ENCODE measurements at regions not wholly inside any gene's neighbourhood (a gene's known extent, or its start where the extent isn't known, plus 50 kb on each side); places are given as distances from the start of the nearest gene placed in this dataset.
"Not testable (repeated sequence)": the region's sequence is repeated elsewhere in the genome, so short reads cannot be mapped to it uniquely, and the experiment has no call there.

DNA sequence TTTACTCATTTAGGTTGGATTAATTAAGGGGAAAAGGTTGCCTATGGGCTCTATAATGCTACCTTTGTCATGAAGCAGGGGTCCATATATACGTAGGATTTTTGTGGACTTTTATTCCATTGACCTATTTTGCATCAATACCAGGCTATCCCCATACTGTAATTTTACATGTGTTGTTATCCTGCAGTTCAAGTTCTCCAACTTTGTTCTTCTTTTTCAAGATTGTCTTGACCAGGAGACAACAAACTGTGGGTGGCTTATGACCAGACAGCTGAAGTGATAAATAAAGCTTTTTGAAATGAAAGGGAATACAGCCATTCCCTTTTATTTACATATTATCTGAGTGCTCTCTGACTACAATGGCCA, 345.7 kb downstream of the BARHL2 start:
- ATAC-seq (no peak), DNase-seq (no peak)
- intact Hi-C loops (cut with DNase I, micrococcal nuclease): no loop called here

DNA sequence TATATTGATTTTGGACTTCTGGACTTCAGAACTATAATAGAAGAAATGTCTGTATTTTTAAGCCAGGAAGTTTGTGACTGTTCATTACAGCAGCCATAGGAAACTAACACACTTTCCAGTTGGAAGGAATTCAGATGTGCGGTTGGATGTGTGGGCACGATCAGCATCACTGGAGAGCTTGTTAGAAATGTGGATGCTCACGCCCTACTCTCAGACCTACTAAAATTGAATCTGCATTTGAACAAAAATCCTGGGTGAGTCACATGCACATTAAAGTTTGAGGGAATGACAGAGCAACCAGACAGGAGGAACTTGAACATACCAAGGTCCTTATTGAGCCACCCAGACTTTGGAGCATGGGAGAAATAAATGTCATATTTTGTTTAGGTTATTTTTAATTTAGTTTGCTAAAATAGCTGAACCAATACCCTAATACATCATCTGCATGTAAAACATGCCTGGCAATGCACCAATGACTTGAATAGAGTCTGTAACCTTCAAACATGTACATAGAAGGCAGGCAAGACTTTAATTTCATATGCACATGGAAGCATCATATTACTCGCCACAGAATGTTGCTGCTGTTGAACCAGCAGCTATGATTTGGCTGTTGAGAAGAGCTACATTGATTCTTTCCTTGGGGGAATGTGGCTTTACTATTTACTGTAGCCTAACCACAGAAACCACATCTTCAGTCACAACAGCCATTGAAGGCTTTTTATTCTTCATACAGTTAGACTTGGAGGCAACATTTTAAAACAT, 346.2 kb downstream of the BARHL2 start:
- ATAC-seq (no peak), DNase-seq (no peak)
- intact Hi-C loops (cut with DNase I, micrococcal nuclease): no loop called here

DNA sequence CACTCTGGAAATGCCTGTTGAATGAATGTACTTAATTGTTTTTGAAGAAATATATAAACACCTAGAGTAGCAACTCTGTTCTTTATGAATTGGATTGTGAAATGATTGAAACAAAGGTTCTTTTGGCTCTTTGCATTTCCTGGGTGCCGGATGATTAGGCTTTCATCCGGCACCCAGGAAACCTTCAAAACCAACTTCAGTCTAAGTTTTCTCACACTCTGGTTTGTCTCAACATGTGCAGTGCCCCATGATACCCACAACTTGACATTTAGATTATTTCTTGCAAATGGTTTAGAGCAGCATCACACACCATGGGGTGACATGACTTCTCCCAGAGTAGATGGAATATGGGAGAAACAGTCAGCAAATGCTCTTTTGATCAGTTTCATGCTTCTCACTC, 354.9 kb downstream of the BARHL2 start:
- intact Hi-C loops (cut with DNase I, micrococcal nuclease): no loop called here
- no peak for ATAC-seq

DNA sequence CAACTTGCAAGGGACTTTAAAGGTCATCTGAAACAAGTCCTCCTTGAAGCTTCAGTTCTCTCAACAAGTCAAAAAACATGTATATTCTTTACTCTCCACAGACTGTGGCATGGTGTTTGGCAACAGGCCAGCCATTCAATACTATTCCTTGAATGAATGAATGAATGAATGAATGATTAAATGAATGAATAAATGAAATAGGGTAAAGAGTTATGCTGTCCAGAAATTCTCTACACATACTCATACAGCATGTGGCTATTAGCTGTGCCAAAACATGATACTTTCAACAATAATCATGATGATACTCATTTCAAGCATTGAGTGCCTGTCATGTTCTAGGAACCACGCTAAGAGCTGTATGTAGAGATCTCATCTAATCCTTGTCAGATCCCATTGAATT, 356.1 kb downstream of the BARHL2 start:
- ATAC-seq: no peak
- no peak for DNase-seq
- intact Hi-C loops (cut with DNase I, micrococcal nuclease): no loop called here

More for the DNA sequence above, 354.9 kb downstream of the BARHL2 start:
- DNase-seq: no peak

DNA sequence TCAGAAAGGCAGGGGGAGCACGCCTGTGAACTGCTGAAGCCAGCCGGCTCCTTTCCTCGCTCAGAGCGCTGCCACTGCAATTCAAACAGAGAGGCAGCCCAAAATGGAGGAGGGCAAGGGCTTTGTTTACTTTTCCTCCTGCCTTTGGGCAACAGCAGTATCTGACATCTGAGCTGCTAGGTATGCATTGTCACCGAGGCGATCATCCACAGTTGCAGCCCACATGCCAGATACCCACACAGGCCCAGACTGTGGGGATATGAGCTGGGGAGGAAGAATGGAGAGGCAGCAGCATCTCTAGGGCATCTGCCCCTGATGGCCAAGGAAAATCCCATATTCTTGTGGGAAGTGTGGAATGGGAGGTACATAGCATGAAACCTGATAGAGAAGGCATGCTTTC, 357.1 kb downstream of the BARHL2 start:
- DNase-seq (no peak), ATAC-seq (no peak)
- intact Hi-C loops (cut with DNase I, micrococcal nuclease): no loop called here

DNA sequence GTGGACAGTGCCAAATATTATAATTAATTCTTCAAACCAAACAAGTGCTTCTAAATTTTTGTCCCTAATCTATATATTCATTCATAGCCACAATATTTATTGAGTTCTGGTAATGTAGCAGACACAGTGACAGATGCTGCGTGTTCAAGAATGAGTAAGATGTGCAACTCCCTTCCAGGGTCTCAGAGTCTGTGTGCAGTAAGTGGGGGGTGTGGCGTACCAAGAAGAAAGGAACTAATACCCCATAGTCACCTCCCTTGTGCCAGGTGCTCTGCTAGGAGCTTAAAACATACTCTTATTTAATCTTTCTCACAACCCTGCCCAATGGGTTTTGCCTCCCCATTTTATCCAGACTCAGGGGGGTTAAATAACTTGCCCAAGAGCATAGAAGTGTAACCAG, 358.7 kb downstream of the BARHL2 start:
- no peak for ATAC-seq
- intact Hi-C loops (cut with DNase I, micrococcal nuclease): no loop called here
- DNase-seq: no peak

DNA sequence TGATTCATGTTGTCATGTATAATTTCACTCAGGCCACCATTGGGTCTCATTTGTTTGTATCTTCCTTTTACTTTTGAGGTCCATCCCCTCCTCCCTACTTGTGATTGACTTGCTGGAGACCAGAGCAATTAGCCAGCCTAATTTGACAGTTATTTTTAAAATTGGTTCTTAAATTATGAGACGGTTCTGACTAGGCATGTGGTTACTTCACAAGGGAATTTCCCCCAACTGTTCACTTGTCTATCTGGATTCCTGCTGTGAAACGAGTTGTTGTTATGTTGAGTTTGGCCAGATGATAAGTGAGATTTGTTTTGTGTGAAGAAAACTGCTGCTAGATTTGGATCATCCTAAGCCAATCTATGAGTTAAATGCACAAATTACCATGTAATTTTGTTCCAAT, 359.1 kb downstream of the BARHL2 start:
- DNase-seq: no peak
- no peak for ATAC-seq
- intact Hi-C loops (cut with DNase I, micrococcal nuclease): no loop called here

DNA sequence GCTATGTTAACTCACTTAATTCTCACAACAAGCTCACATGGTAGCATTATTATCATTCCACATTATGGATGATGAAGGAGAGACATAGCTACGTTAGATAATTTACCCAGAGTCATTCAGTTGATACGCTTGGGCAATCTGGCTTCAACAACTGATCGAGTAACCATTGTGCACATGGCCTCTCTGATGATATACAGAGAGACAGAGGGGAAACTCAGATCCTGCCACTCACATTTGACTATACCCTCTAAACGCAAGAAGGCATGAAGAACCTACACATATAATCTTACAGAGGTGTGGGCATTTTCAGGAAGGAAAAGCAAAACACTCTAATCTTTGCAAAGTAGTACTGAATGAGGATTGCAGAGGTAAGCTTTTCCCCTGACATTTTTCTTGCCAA, 360.1 kb downstream of the BARHL2 start:
- DNase-seq: no peak
- intact Hi-C loops (cut with DNase I, micrococcal nuclease): no loop called here
- no peak for ATAC-seq

DNA sequence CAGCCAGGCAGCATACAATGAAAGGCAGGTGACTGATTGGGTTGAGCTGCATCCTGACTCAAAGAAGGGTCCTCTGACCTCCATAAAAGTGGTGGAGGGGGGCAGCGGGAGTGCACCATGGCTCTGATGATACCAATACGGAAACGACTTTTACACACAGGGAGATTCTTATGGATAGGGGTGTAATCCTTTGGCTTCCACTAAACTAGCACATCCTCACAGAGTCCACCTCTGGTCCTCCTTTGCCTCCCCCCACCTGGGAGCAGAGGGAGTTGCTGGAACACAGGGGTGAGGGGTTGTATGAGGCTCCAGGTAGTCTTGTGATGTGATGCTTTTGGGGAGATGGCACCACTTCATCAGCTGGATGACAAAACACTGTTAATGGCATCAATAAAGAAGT, 361.0 kb downstream of the BARHL2 start:
- no peak for ATAC-seq
- intact Hi-C loops (cut with DNase I, micrococcal nuclease): no loop called here
- no peak for DNase-seq

DNA sequence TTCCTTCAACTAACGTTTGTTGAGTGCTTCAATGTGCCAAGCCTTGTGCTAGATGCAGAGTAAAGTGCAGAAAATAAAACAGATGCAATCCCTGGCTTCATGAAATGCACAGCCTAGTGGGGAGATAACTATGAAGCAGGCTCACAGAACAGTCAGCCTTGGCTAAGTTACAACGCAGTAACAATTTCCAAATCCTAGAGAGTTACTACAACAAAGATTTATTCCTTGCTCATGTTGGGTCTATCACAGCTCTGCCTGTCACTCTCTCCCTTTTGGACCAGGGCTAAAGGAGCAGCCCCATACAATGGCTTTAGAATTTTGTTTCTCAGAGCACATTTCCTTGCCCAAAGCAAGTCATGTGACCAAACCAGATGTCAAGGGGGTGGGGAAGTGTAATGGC, 359.8 kb downstream of the ZNF326 start:
- no peak for DNase-seq
- intact Hi-C loops (cut with DNase I, micrococcal nuclease): no loop called here
- ATAC-seq: no peak

DNA sequence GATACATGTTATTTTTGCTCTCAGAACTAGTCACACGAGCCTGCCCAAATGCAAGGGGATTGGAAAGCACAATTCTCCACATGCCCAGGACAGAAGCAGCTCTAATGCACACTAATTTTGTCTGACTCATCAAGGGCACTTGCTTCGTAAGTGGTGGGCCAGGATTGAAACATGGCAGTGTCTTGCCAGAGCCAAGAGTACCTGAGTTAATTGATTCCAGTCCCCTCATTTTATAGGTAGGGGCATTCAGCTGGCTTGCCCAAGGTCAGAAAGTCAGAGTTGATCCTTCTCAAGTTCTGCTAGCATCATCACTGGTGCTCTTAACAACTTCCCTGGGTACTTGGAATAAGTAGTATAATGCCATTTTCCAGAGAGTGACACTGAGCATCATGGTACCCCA, 356.1 kb downstream of the ZNF326 start:
- DNase-seq (no peak), ATAC-seq (no peak)
- intact Hi-C loops (cut with DNase I, micrococcal nuclease): no loop called here

DNA sequence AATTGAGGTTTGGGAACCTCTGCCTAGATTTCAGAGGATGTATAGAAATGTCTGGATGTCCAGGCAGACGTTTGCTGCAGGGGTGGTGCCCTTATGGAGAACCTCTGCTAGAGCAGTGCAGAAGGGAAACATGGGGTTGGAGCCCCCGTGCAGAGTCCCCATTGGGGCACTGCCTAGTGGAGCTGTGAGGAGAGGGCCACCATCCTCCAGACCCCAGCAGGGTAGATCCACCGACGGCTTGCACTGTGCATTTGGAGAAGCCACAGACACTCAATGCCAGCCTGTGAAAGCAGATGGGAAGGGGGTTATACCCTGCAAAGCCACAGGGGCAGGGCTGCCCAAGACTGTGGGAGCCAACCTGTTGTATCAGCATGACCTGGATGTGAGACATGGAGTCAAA, 354.6 kb downstream of the ZNF326 start:
- DNase-seq: no peak
- intact Hi-C loops (cut with DNase I, micrococcal nuclease): no loop called here
- ATAC-seq: no peak

DNA sequence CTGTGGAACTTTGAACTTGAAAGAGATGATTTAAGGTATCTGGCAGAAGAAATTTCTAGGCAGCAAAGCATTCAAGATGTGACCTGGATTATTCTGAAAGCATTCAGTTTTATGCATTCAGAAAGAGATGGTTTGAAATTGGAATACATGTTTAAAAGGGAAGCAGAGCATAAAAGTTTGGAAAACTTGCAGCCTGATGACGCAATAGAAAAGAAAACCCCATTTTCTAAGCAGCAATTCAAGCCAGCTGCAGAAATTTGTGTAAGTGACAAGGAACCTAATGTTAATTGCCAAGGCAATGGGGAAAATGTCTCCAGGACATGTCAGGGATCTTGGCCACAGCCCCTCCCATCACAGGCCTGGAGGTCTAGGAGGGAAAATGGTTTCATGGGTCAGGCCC, 354.0 kb downstream of the ZNF326 start:
- ATAC-seq: no peak
- DNase-seq: no peak
- intact Hi-C loops (cut with DNase I, micrococcal nuclease): no loop called here

DNA sequence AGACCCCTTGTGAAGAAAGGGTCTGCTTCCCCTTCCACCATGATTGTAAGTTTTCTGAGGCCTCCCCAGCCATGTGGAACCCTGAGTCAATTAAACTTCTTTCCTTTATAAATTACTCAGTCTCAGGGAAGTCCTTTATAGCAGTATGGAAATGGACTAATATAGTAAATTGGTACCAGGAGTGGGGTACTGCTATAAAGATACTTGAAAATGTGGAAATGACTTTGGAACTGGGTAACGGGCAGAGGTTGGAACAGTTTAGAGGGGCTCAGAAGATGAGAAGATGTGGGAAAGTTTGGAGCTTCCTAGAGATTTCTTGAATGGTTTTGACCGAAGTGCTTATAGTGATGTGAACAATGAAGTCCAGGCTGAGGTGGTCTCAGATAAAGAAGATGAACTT, 353.5 kb downstream of the ZNF326 start:
- ATAC-seq; intact Hi-C loops (cut with DNase I, micrococcal nuclease); DNase-seq: not testable (repeated sequence)

DNA sequence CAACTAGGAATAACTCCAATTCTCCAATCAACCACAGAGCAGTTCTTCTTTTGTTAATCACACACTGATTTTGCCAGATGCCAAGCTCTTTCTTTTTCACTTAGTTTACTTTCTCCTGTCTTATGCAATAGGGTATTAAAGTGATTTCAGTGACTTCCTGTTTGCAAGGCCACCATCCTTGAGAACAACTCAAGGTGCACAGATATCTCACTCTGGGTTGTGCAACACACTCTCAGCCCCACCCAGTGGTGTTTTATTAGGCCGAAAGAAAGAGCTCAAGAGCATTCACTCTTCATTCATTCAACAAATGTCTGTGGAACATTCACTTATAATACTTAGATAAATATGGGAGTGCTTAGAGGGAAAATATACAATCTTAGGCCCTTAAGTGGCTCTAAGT, 352.5 kb downstream of the ZNF326 start:
- ATAC-seq: peak; percentile 99
- peak; percentile 23 to 43 for DNase-seq
- intact Hi-C loops (cut with DNase I, micrococcal nuclease): no loop called here

DNA sequence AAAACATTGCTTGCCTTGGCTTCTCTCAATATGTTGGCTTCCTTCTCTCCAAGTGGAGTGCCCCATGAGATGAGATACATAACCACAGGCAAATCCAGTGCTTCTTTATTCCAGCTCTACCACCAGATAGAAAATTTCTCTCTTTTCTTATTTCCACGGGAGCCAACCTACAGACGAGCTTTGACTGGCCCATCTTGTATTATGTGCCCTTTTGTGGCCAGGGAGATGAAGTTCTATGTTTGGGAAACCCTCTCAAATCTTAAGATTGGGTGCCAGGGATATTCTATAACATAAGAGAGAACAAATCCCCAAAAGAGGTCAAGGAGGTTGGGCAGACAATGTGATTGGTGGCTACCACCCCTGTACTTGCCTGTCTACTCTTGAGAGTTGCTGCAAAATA, 351.8 kb downstream of the ZNF326 start:
- DNase-seq: no peak
- intact Hi-C loops (cut with DNase I, micrococcal nuclease): no loop called here
- no peak for ATAC-seq

DNA sequence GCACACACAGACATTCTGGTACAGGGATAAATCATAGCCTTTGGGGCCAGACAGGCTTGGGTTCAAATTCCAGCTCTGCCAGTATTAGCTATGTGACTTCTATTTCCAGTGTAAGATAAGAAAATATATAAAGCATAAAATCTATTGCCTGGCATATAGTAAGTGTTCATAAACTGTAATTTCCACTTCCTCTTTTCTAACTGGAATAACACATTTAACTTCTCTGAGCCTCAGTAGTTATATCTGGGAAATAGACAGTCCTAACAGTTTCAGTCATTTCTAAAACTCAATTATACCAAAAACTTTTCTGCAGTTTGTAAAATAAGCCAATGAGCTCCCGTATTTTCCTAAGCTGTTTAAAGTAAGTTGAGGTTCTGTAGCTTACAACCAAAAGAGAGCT, 351.4 kb downstream of the ZNF326 start:
- no peak for DNase-seq
- intact Hi-C loops (cut with DNase I, micrococcal nuclease): no loop called here

DNA sequence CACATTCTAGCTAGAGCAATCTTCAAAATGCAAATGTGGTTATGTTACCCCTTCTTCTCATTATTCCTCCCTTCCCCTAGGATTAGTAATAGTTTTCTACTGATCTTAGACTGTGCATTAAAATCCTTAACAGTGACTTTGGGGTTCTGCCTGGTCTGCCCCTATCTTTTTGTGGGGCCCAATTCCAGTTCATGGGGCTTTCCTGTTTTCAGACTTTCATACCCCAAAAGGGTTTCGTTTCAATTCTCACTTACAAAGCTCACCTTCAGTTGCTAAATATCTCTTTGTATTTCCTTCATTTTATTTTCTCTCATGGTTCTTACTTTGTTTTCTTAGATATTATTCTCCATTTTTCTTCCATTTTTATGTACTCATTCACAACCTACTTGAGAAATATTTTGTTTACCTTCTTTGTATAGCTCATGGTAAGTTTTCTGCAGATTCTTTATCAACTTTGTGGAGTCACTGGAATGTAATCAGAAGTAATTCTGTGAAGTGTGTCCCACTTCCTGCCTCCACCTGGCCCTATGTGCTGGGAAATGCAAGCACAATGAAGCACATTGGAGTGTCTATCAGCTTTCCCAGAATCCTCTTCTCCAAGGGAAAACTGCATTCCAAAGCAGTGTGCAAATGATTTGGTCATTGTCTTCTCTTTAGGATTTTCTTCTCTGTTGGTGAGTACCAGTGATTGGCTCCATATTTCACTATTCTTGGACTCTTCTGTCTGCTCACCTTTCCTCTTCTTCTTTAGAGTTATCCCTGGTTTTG, 350.2 kb downstream of the ZNF326 start:
- DNase-seq (no peak), ATAC-seq (no peak)
- intact Hi-C loops (cut with DNase I, micrococcal nuclease): no loop called here

More for the DNA sequence above, 351.4 kb downstream of the ZNF326 start:
- peak; percentile 13 for ATAC-seq

DNA sequence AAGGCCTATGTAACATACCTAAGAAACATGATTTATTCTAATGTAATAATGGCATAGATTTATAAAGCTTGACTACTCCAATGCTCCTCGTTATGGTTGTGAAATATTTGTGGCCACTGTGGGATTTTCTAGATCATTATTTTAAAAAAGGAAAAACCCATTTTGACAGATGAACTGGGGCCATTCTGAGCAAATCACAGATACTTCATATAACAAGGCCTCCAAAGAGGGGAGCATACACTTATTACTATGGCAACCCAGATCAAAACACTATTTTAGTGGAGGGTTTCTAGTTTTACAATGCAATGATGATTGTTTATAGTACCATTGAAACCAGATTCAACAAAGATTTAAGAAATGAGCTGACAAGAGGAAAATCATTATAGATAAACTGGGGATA, 346.6 kb downstream of the ZNF326 start:
- intact Hi-C loops (cut with DNase I, micrococcal nuclease): no loop called here
- DNase-seq: no peak
- no peak for ATAC-seq

DNA sequence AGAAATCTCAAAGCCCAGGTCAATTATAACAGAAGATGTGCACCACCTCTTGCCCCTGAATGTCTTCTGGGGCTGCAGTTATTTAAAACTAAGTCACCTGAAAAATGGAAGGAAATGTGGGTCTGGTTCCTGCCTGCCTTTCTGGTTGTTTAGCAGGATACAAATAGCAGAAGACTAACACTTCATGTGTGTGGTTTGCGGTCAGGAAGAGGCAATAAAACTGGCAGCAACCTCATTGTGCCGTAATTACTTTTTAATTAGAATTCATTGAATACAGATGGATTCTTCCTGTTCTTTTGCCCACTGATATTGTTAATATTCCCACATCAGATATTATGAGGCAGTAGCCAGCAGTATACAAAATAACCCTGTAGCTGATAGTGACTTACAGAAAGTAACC, 345.7 kb downstream of the ZNF326 start:
- no peak for DNase-seq
- ATAC-seq: peak; percentile 49
- intact Hi-C loops (cut with DNase I, micrococcal nuclease): no loop called here

DNA sequence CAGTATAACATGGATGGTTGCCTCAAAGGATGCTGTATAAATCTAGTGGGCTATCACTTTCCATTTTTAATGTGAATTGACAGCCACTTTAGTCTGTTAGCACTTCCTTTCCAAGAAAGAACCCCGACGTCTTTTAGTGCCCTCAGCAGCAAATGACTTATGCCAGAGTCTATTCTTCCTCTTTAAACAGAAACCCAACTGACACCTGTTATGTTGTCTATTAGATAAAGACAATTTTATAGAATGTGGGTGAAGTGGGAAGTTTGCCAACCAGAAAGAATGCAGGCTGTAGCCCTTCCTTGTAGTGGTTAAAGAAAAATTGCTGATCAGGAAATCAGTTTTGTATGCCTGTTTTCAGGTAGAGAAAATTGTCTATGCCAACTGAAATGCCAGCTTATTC, 344.9 kb downstream of the ZNF326 start:
- ATAC-seq (peak; percentile 78), DNase-seq (no peak)
- intact Hi-C loops (cut with DNase I, micrococcal nuclease): no loop called here

Measured in left colon (tissue), 2 donors.